ENCODE measurements at regions not wholly inside any gene's neighbourhood (a gene's known extent, or its start where the extent isn't known, plus 50 kb on each side); places are given as distances from the start of the nearest gene placed in this dataset.
"Not testable (repeated sequence)": the region's sequence is repeated elsewhere in the genome, so short reads cannot be mapped to it uniquely, and the experiment has no call there.

DNA sequence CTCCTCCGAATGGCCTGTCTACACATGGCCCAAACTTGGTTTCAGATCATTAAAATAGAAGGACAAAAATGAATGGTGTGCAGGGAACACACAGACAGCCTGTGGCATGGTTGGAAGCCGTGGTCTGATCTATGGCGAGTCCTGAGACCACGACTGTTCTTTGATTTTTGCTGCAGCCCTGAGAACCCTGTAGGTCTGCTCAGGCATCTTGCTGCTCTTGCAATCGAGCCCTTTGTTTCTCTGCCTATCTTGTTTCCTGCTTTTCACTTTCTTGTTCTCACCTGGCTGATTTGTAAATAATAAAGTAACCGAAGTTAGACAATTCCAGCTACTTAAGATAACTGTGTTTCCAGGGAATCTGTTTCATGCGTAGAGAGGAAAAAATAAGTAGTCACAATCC is 54.1 kb upstream of the NBPF9 start:
- not testable (repeated sequence) for DNase-seq (ENCODE audit: low read depth, low spot score)

DNA sequence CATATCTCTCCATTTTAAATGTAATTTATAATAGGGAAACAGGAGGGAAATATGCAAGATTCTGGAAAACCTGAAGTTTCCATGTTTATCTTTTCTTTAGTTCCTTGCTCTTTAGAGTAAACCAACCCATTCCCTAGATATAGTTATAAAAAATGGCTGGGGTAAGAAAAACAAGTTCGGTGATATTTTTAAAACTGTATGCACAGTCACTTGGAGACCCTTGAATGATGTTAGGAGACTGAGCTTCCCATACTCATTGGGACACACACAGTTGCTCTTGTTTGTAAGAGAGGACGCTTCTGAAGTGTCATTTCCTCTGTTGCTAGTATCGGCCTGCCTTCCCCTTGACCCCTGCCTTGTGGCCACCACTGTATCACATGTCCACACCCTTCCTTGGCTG is 55.0 kb upstream of the NBPF9 start:
- not testable (repeated sequence) for DNase-seq (ENCODE audit: low read depth, low spot score)

DNA sequence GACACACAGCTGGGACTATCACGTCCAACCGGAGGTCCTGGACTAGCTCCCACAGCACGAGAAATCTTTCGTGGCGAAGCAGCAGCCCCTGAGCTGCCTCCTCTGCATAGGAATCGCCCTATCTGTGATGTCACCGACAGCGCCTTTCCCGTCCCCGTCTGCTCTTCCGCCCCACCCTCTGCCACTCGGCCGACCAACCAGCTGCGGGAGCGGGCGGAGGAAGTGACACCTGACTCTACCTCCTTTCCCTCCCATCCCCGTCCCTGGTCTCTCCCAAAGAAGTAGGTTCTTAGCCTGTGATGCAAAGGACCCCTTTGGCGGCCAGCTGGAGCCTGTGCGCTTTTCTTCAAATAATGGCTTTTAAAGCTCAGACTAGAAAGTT is 59.7 kb upstream of the NBPF9 start:
- not testable (repeated sequence) for DNase-seq (ENCODE audit: low read depth, low spot score)

DNA sequence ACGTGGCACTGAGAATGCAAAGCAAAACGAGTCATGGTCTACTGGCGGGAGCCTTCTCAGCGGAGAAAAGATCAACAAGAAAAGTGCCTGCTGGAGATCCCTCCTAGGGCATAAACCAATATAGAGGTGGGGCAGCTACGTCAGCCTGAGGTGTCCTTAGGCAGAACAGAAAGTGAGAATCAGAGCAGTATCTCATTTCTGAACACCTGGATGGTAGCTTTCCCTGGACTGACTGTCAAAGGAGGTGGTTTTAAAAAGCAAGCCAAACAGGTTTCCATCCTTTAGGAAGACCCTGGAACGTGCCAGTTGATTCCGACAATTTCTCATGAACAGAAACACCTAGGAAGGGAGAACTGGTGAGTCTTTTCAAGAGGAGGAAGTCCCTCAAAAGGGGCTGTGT is 71.4 kb upstream of the NBPF9 start:
- DNase-seq (ENCODE audit: low read depth, low spot score), result not testable (repeated sequence)

- not testable (repeated sequence) for DNase-seq (ENCODE audit: low read depth, low spot score)
Measured at GRCh38 chr1:149175812-149176211, 72.5 kb upstream of the NBPF9 start.

DNA sequence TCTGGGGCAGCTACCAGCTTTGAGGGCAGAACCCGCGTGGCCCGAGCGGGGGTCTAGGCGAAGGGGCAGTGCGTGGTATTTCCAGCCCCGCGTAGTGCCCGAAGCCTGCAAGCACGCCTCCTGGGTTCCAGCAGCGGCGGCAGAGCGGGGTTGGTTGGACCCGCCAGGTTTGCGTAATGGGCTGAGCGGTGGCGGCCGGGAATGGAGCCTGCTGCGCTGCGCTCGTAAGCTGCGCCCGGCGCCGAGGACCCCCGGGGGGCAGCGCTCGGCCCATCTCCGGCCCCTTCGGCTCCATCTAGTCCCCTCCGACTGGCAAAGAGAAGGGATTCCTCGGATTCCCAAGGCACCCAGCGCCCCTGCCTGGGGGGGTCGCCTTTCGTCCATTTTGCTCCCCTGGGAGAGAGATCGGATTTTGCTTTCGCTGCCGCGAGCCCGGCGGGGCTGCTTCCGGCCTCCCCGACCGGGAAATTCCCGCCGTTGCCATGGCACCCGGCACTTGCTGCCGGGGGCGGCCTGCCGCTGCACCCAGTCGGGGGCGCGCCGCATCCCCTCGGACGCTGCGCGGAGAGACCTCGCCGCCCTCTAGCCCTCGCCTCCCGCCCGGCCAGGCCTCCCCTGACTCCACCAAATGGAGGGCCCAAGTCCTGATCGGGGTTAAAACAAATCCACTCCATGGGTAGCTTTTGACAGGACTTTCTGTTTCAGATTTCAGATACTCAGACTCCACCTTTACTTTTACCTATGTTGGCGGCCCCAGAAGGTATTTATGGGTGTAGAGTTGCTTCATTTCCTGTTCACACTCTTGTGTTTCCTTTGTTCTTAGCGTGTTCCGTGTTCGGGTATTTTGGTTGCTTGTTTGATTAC is 73.3 kb upstream of the NBPF9 start:
- peak; percentile 23 for DNase-seq (ENCODE audit: low read depth, low spot score)

GRCh38 chr1:149190742-149191141 is 87.4 kb upstream of the NBPF9 start:
- DNase-seq (ENCODE audit: low read depth, low spot score), result not testable (repeated sequence)

DNA sequence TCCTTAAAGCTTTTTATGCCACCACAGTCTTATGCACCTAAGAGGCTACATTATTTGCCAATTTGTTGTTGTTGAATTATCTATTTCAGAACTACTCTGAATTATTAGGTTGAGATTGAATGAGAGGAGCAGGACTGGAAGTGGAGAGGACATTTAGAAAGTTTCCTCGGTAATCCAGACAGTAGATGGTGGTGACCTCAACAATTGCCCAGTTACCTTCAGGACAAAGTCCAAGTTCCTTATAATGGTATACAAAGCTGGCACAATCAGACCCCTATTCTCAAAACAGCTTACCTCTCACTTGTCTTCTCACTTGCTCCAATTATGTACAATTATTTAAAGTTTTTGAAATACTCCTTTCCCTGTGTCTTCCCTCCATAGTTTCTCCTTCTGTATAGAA is 93.3 kb upstream of the NBPF9 start:
- DNase-seq (ENCODE audit: low read depth, low spot score), result not testable (repeated sequence)

- DNase-seq (ENCODE audit: low read depth, low spot score), result not testable (repeated sequence)
Measured at GRCh38 chr1:149200567-149200966, 97.2 kb upstream of the NBPF9 start.

GRCh38 chr1:149202283-149202682 is 98.9 kb upstream of the NBPF9 start:
- not testable (repeated sequence) for DNase-seq (ENCODE audit: low read depth, low spot score)

GRCh38 chr1:149204396-149204795 is 101.0 kb upstream of the NBPF9 start:
- not testable (repeated sequence) for DNase-seq (ENCODE audit: low read depth, low spot score)

DNA sequence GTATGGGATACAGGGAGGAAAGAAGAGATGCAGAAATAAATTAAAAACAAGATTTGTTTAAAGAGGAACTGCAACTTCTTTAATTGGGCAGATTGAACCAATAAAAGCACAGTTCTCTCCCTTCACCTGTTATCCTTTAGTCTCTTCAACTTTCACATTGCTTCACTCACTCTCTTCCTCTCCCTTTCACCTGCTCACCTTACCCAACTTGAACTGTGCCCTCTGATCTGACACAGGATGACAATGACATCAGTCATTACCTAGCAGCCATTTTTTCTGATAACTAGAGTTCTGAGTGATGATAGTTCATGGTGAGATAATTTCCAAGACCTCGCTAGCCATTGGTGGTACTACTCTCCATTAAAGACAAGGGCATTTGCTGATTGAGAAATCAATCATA is 105.5 kb upstream of the NBPF9 start:
- DNase-seq (ENCODE audit: low read depth, low spot score), result not testable (repeated sequence)

- not testable (repeated sequence) for DNase-seq (ENCODE audit: low read depth, low spot score)
Measured at GRCh38 chr1:149211757-149212420, 108.5 kb upstream of the NBPF9 start.

GRCh38 chr1:149212946-149213345 is 109.6 kb upstream of the NBPF9 start:
- DNase-seq (ENCODE audit: low read depth, low spot score), result not testable (repeated sequence)

- not testable (repeated sequence) for DNase-seq (ENCODE audit: low read depth, low spot score)
Measured at GRCh38 chr1:149213673-149214072, 110.3 kb upstream of the NBPF9 start.

DNA sequence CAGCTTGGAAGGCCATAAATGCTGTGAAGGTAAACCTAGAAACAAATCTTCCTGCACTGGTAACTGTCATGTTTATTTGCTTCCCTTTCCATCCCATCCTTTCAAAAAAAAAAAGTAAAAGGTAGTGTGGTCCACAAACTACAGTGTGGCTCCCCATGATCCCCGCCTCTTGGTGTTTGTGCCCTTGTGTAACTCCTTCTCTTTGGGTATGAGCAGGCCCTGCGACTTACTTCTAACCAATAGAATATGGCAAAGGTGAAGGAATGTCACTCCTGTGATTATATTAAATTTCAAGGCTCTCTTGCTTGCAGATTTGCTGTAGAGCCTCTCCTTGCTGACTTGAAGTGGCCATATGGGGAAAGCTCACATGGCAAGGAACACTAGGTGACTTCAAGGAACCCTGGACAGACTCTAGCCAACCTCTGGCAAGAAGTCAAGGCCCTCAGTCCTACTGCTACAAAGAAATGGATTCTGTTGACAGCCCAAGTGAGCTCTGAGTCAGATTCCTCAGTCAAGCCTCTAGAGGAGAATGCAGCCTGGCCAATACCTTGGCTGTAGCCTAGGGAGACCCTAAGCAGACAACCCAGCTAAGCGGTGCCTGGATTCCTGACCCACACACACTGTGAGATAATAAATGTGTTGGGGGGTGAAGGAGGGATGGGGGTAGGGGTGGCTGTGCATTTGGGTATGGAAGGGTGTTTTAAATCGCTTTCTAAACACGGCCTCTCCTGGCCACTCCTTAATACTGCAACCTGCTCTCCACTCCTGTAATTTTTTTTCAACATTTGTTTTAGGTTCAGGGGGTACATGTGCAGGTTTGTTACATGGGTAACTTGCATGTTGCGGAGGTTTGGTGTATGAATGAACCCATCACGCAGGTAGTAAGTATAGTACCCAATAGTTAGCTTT is 115.0 kb upstream of the NBPF9 start:
- DNase-seq (ENCODE audit: low read depth, low spot score), result not testable (repeated sequence)

DNA sequence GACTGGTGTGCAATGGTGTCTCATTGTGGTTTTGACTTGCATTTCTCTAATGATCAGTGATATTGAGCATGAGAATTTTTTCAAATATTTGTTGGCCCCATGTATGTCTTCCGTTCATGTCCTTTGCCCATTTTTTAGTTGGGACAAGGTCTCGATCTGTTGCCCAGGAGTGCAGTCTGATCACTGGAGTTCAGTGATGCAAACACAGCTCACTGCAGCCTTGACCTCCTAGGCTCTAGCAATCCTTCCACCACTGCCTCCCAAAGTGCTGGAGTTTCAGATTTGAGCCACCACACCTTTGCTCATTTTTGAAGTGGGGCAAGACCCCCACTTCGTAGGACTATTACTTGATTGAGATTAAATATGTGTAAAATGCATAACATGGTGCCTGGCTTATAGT is 116.2 kb upstream of the NBPF9 start:
- not testable (repeated sequence) for DNase-seq (ENCODE audit: low read depth, low spot score)

GRCh38 chr1:149220463-149221074 is 117.2 kb upstream of the NBPF9 start:
- not testable (repeated sequence) for DNase-seq (ENCODE audit: low read depth, low spot score)

GRCh38 chr1:149227933-149228665 is 124.7 kb upstream of the NBPF9 start:
- not testable (repeated sequence) for DNase-seq (ENCODE audit: low read depth, low spot score)
